ENCODE measurements at regions not wholly inside any gene's neighbourhood (a gene's known extent, or its start where the extent isn't known, plus 50 kb on each side); places are given as distances from the start of the nearest gene placed in this dataset.

GRCh38 chr6:169130113-169130512 is 123.5 kb downstream of the THBS2 start:
- H3K4me1 ChIP-seq: no peaks in the 10 kb centered on the region
- ChIA-PET POLR2A (no interaction called here), CTCF (no interaction called here)
- no TSS peak for BruUV-seq (replicated peaks)
- no peaks in the 10 kb centered on the region for H3K9me3 ChIP-seq
- Mint-ChIP-seq H3K27me3 (ENCODE audit: insufficient read depth, unreplicated experiment) (no peaks in the 10 kb centered on the region), H3K27ac (ENCODE audit: unreplicated experiment) (no peak overlapping the region), H3K4me3 (ENCODE audit: unreplicated experiment) (no peak overlapping the region), H3K9me3 (ENCODE audit: unreplicated experiment) (peaks cover 12% of the 10 kb centered on the region), H3K36me3 (ENCODE audit: insufficient read depth, unreplicated experiment) (no peaks in the 10 kb centered on the region), H3K4me1 (ENCODE audit: low read depth, unreplicated experiment) (no peaks in the 10 kb centered on the region)
- intact Hi-C loops (cut with micrococcal nuclease; ENCODE audit: unreplicated experiment): no loop called here
- no peak overlapping the region for H3K4me3 ChIP-seq (ENCODE audit: low read depth, low read length)
- H3K36me3 ChIP-seq (ENCODE audit: control insufficient read depth, insufficient read depth, low read length): no peaks in the 10 kb centered on the region
- DNase-seq: no peak
- H3K27me3 ChIP-seq (replicated peaks; ENCODE audit: control insufficient read depth, insufficient read depth, low read length): no peaks in the 10 kb centered on the region
- no peak for TF ChIP-seq CTCF (IDR thresholded peaks at IDR 0.05; ENCODE audit: insufficient read depth in 1 of 2, low read depth in 1 of 2, low read length in 1 of 2, severe bottlenecking in 1 of 2, unreplicated experiment in 1 of 2)

- Histone ChIP-seq H3K4me1 (no peaks in the 10 kb centered on the region), H3K36me3 (ENCODE audit: control insufficient read depth, insufficient read depth, low read length) (no peaks in the 10 kb centered on the region), H3K27me3 (replicated peaks; ENCODE audit: control insufficient read depth, insufficient read depth, low read length) (no peaks in the 10 kb centered on the region), H3K4me3 (ENCODE audit: low read depth, low read length) (no peak overlapping the region), H3K9me3 (no peaks in the 10 kb centered on the region)
- DNase-seq: no peak
- intact Hi-C loops (cut with micrococcal nuclease; ENCODE audit: unreplicated experiment): no loop called here
- no peak for TF ChIP-seq CTCF (IDR thresholded peaks at IDR 0.05; ENCODE audit: insufficient read depth in 1 of 2, low read depth in 1 of 2, low read length in 1 of 2, severe bottlenecking in 1 of 2, unreplicated experiment in 1 of 2)
- Mint-ChIP-seq H3K27me3 (ENCODE audit: insufficient read depth, unreplicated experiment) (no peaks in the 10 kb centered on the region), H3K9me3 (ENCODE audit: unreplicated experiment) (no peaks in the 10 kb centered on the region), H3K4me1 (ENCODE audit: low read depth, unreplicated experiment) (no peaks in the 10 kb centered on the region), H3K36me3 (ENCODE audit: insufficient read depth, unreplicated experiment) (no peaks in the 10 kb centered on the region), H3K4me3 (ENCODE audit: unreplicated experiment) (no peak overlapping the region), H3K27ac (ENCODE audit: unreplicated experiment) (no peak overlapping the region)
- CTCF ChIA-PET: no interaction called here
- POLR2A ChIA-PET: no interaction called here
- BruUV-seq (replicated peaks): no TSS peak
Measured at GRCh38 chr6:169121013-169121412, 132.6 kb downstream of the THBS2 start.

- TF ChIP-seq CTCF (IDR thresholded peaks at IDR 0.05; ENCODE audit: insufficient read depth in 1 of 2, low read depth in 1 of 2, low read length in 1 of 2, severe bottlenecking in 1 of 2, unreplicated experiment in 1 of 2): no peak
- Histone ChIP-seq H3K36me3 (ENCODE audit: control insufficient read depth, insufficient read depth, low read length) (no peaks in the 10 kb centered on the region), H3K4me3 (ENCODE audit: low read depth, low read length) (no peak overlapping the region), H3K9me3 (no peaks in the 10 kb centered on the region), H3K27me3 (replicated peaks; ENCODE audit: control insufficient read depth, insufficient read depth, low read length) (no peaks in the 10 kb centered on the region), H3K4me1 (no peaks in the 10 kb centered on the region)
- no peak overlapping the region for H3K4me3 Mint-ChIP-seq (ENCODE audit: unreplicated experiment)
- no peaks in the 10 kb centered on the region for H3K9me3 Mint-ChIP-seq (ENCODE audit: unreplicated experiment)
- H3K27ac Mint-ChIP-seq (ENCODE audit: unreplicated experiment): no peak overlapping the region
- peaks cover 4% of the 10 kb centered on the region for H3K27me3 Mint-ChIP-seq (ENCODE audit: insufficient read depth, unreplicated experiment)
- H3K36me3 Mint-ChIP-seq (ENCODE audit: insufficient read depth, unreplicated experiment): no peaks in the 10 kb centered on the region
- CTCF ChIA-PET: no interaction called here
- POLR2A ChIA-PET: no interaction called here
- no peak for DNase-seq
- intact Hi-C loops (cut with micrococcal nuclease; ENCODE audit: unreplicated experiment): no loop called here
- H3K4me1 Mint-ChIP-seq (ENCODE audit: low read depth, unreplicated experiment): no peaks in the 10 kb centered on the region
- no TSS peak for BruUV-seq (replicated peaks)
Measured at GRCh38 chr6:169119669-169120068, 134.0 kb downstream of the THBS2 start.
